ENCODE measurements at regions not wholly inside any gene's neighbourhood (a gene's known extent, or its start where the extent isn't known, plus 50 kb on each side); places are given as distances from the start of the nearest gene placed in this dataset.

DNA sequence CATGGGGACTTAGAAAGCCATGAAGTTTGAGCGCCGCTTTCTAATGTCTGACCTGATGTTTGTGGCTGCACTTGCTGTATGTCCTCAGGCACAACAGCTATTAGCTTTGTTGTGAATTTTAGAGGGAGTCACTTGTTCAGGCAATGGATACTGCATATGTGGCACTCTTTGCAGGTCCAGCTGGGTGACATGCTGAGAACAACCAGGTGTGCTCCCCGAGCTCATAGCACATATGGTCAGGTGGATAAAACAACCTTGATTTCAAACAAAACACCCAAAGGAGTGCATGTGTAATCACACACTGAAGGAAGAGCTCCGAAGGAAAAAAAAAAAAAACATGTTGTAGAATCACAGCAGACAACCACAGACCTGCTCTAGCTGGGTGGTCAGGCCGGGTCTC is 178.6 kb downstream of the BACH1 start:
- TF ChIP-seq, protein P1, sequence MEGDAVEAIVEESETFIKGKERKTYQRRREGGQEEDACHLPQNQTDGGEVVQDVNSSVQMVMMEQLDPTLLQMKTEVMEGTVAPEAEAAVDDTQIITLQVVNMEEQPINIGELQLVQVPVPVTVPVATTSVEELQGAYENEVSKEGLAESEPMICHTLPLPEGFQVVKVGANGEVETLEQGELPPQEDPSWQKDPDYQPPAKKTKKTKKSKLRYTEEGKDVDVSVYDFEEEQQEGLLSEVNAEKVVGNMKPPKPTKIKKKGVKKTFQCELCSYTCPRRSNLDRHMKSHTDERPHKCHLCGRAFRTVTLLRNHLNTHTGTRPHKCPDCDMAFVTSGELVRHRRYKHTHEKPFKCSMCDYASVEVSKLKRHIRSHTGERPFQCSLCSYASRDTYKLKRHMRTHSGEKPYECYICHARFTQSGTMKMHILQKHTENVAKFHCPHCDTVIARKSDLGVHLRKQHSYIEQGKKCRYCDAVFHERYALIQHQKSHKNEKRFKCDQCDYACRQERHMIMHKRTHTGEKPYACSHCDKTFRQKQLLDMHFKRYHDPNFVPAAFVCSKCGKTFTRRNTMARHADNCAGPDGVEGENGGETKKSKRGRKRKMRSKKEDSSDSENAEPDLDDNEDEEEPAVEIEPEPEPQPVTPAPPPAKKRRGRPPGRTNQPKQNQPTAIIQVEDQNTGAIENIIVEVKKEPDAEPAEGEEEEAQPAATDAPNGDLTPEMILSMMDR (IDR thresholded peaks at IDR 0.05): no peak
- no peak for TF ChIP-seq POLR2A (IDR thresholded peaks at IDR 0.05)

Measured in suprapubic skin (tissue), 3 donors.